Thyroid gland (tissue), 4 donors: ENCODE measurements at regions not wholly inside any gene's neighbourhood (a gene's known extent, or its start where the extent isn't known, plus 50 kb on each side); places are given as distances from the start of the nearest gene placed in this dataset.

Experiments used
- POLR2A ChIP-seq, 2 donors: fragments of 450-650 bp; IDR thresholded peaks; one replicate each; pipeline ENCODE4 v1.6.1; 2017; ENCODE audit warnings: antibody characterized with exemption in 2 of 2, mild to moderate bottlenecking in 2 of 2, moderate library complexity in 1 of 2
- TF ChIP-seq, protein P1 (sequence below), 6 experiments: fragments of 200-600 bp in 3 of 6; fragments of 450-650 bp in 3 of 6; sonication (generic) in 3 of 6; IDR thresholded peaks; one replicate each; pipeline ENCODE4 v1.5.1; 2016 to 2019; ENCODE audit warnings: antibody characterized with exemption in 6 of 6, mild to moderate bottlenecking in 2 of 6, inconsistent platforms in 1 of 6, moderate library complexity in 1 of 6

DNA sequence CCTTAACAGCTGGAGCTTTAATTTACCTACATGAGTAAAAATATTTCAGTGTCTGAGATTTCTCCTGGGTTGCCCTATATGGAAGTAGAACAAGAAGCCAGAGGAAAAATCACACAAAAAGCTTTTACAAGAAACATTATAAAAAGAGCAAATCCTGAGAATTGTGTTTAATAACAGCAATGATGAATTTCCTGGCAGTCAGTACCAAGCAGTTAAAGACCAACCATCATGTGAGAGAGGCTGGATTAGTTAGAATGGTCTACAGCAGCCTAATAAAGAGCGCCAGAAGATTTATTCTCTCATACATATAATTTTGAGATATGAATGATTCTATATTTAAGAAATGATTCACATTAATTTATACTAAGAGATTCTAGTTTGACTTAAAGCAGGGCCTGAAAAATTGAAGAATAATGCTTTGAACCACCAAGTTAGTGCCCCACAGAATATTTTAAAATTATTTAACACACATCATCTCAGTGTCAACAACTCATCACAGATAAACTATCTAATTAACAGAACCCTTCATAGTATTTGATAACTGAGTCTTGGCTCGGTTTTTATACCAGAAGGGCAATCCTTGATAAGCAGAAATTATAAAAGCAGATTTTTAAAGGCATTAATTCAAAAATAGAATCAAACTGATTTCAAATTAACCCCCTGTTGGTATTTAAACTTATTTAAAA is 59.9 kb upstream of the DPH6 start:
- TF ChIP-seq, protein P1, sequence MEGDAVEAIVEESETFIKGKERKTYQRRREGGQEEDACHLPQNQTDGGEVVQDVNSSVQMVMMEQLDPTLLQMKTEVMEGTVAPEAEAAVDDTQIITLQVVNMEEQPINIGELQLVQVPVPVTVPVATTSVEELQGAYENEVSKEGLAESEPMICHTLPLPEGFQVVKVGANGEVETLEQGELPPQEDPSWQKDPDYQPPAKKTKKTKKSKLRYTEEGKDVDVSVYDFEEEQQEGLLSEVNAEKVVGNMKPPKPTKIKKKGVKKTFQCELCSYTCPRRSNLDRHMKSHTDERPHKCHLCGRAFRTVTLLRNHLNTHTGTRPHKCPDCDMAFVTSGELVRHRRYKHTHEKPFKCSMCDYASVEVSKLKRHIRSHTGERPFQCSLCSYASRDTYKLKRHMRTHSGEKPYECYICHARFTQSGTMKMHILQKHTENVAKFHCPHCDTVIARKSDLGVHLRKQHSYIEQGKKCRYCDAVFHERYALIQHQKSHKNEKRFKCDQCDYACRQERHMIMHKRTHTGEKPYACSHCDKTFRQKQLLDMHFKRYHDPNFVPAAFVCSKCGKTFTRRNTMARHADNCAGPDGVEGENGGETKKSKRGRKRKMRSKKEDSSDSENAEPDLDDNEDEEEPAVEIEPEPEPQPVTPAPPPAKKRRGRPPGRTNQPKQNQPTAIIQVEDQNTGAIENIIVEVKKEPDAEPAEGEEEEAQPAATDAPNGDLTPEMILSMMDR (IDR thresholded peaks at IDR 0.05): no peak
- no peak for TF ChIP-seq POLR2A (IDR thresholded peaks at IDR 0.05)
